ENCODE measurements at regions not wholly inside any gene's neighbourhood (a gene's known extent, or its start where the extent isn't known, plus 50 kb on each side); places are given as distances from the start of the nearest gene placed in this dataset.

DNA sequence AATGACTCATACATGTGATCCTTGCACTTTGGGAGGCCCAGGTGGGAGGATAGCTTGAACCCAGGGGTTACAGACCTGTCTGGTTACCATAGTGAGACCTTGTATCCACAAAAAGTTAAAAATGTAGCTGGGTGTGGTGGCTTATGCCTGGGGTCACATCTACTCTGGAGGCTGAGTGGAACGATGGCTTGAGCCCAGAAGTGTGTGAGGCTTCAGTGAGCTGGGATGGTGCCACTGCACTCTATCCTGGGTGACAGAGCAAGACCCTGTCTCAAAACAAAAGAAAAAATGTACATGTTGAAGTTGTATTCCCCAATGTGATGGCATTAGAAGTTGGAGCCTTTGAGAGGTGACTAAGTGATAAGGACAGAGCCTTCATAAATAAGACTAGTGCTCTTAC, 409.4 kb upstream of the PABPC4L start:
- TF ChIP-seq, protein P1, sequence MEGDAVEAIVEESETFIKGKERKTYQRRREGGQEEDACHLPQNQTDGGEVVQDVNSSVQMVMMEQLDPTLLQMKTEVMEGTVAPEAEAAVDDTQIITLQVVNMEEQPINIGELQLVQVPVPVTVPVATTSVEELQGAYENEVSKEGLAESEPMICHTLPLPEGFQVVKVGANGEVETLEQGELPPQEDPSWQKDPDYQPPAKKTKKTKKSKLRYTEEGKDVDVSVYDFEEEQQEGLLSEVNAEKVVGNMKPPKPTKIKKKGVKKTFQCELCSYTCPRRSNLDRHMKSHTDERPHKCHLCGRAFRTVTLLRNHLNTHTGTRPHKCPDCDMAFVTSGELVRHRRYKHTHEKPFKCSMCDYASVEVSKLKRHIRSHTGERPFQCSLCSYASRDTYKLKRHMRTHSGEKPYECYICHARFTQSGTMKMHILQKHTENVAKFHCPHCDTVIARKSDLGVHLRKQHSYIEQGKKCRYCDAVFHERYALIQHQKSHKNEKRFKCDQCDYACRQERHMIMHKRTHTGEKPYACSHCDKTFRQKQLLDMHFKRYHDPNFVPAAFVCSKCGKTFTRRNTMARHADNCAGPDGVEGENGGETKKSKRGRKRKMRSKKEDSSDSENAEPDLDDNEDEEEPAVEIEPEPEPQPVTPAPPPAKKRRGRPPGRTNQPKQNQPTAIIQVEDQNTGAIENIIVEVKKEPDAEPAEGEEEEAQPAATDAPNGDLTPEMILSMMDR (IDR thresholded peaks at IDR 0.05) = no peak
- TF ChIP-seq POLR2AphosphoS5 (IDR thresholded peaks at IDR 0.05) (no peak), POLR2A (IDR thresholded peaks at IDR 0.05; ENCODE audit: low read depth) (no peak)
